Astrocyte (in vitro differentiated cells and primary cell): ENCODE measurements at regions not wholly inside any gene's neighbourhood (a gene's known extent, or its start where the extent isn't known, plus 50 kb on each side); places are given as distances from the start of the nearest gene placed in this dataset.

ENCODE experiments used
- CTCF ChIP-seq: IDR thresholded peaks from 2 replicates; pipeline ENCODE4 v1.5.1; 2011; ENCODE audit warnings: low read depth, mild to moderate bottlenecking, inconsistent platforms, low read length, moderate library complexity; ENCODE audit not compliant: insufficient read depth
- EZH2 ChIP-seq: IDR thresholded peaks from 2 replicates; pipeline ENCODE4 v1.6.1; 2012; ENCODE audit warnings: mild to moderate bottlenecking, low read length, inconsistent platforms; ENCODE audit not compliant: insufficient read depth

GRCh38 chr15:77732514-77733335 is 100.0 kb upstream of the LINGO1 start:
- TF ChIP-seq CTCF: no peak
- no peak for TF ChIP-seq EZH2
